ENCODE measurements at regions not wholly inside any gene's neighbourhood (a gene's known extent, or its start where the extent isn't known, plus 50 kb on each side); places are given as distances from the start of the nearest gene placed in this dataset.

GRCh38 chr1:227370533-227371254 is 52.4 kb upstream of the CDC42BPA start:
- TF ChIP-seq EP300 (IDR thresholded peaks at IDR 0.05; ENCODE audit: low read depth) (no peak), CTCF (IDR thresholded peaks at IDR 0.05) (no peak), POLR2A (IDR thresholded peaks at IDR 0.05) (no peak)
